ENCODE measurements at regions not wholly inside any gene's neighbourhood (a gene's known extent, or its start where the extent isn't known, plus 50 kb on each side); places are given as distances from the start of the nearest gene placed in this dataset.

DNA sequence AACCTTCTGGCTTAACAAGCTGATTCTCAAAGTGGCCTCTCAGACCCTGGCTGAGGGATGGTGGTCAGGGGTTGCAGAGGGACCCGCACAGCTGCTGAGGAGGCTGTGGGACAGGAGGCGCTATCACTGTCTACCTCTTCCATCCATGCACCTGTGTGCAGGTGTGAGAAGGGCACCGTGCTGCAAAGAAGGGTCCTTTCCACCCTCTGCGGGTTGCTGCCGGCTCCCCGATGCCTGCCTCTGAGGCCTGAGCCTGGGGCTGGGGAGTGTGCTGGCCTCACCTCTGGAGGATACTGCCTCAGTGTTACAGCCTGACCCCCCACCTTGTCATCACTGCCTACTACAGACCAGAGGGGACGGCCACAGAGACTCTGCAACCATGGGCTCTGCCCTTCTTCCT is 66.1 kb upstream of the B3GAT1 start:
- CTCF ChIA-PET: no interaction called here
- DNase-seq: no peak
- H3K27me3 Mint-ChIP-seq: peaks cover 33% of the 10 kb centered on the region
- H3K27ac ChIP-seq (ENCODE audit: low read length in 2 of 2): no peak overlapping the region
- H2AFZ ChIP-seq (ENCODE audit: insufficient read depth, low read depth, low read length, poor library complexity, severe bottlenecking): no peak overlapping the region
- no peak for TF ChIP-seq EZH2 (IDR thresholded peaks at IDR 0.05; ENCODE audit: borderline replicate concordance, insufficient read depth, low read depth, low read length, poor library complexity, severe bottlenecking)
- TF ChIP-seq, protein P1, sequence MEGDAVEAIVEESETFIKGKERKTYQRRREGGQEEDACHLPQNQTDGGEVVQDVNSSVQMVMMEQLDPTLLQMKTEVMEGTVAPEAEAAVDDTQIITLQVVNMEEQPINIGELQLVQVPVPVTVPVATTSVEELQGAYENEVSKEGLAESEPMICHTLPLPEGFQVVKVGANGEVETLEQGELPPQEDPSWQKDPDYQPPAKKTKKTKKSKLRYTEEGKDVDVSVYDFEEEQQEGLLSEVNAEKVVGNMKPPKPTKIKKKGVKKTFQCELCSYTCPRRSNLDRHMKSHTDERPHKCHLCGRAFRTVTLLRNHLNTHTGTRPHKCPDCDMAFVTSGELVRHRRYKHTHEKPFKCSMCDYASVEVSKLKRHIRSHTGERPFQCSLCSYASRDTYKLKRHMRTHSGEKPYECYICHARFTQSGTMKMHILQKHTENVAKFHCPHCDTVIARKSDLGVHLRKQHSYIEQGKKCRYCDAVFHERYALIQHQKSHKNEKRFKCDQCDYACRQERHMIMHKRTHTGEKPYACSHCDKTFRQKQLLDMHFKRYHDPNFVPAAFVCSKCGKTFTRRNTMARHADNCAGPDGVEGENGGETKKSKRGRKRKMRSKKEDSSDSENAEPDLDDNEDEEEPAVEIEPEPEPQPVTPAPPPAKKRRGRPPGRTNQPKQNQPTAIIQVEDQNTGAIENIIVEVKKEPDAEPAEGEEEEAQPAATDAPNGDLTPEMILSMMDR (IDR thresholded peaks at IDR 0.05): no peak
- 93% methylated on average over 5 of the region's 7 CpGs for WGBS (ENCODE audit: insufficient coverage)
- H3K9ac ChIP-seq (ENCODE audit: low read length): no peak overlapping the region
- no peaks in the 10 kb centered on the region for H3K4me1 Mint-ChIP-seq
- no peaks in the 10 kb centered on the region for H4K20me1 ChIP-seq (ENCODE audit: control insufficient read depth, insufficient read depth, low read length, poor library complexity, severe bottlenecking)
- no peaks in the 10 kb centered on the region for H3K36me3 ChIP-seq (replicated peaks in 1 of 2; ENCODE audit: control extremely low read depth in 1 of 2, control insufficient read depth in 1 of 2, extremely low read depth in 1 of 2, insufficient read depth in 2 of 2, low read length in 1 of 2)
- H3K27me3 ChIP-seq (replicated peaks in 1 of 4; ENCODE audit: control extremely low read depth in 1 of 4, control insufficient read depth in 3 of 4, insufficient read depth in 4 of 4, low read length in 3 of 4): no peaks in the 10 kb centered on the region
- H3K4me3 ChIP-seq (ENCODE audit: control extremely low read depth in 1 of 5, extremely low read depth in 1 of 5, insufficient read depth in 1 of 5, low read depth in 2 of 5, low read length in 4 of 5): no peak overlapping the region
- H3K9me3 ChIP-seq (ENCODE audit: control extremely low read depth in 1 of 3, control insufficient read depth in 2 of 3, insufficient read depth in 1 of 3, low read length in 2 of 3): peaks cover 0 to 7% (median 0%) of the 10 kb centered on the region in 3 donors
- H3K79me2 ChIP-seq (ENCODE audit: control insufficient read depth, insufficient read depth, low read length): no peaks in the 10 kb centered on the region
- ATAC-seq (ENCODE audit: low read depth): no peak
- no peak overlapping the region for H3K4me2 ChIP-seq (replicated peaks; ENCODE audit: low read depth, low read length, poor library complexity, severe bottlenecking)
- H3K4me1 ChIP-seq (ENCODE audit: control insufficient read depth in 2 of 2, insufficient read depth in 2 of 2, low read length in 2 of 2): no peaks in the 10 kb centered on the region
- H3K4me3 Mint-ChIP-seq: no peak overlapping the region
- POLR2A ChIA-PET: no interaction called here
- H3K9me3 Mint-ChIP-seq (ENCODE audit: insufficient read depth): no peaks in the 10 kb centered on the region
- H3K27ac Mint-ChIP-seq: no peak overlapping the region
- intact Hi-C loops (cut with micrococcal nuclease): no loop called here

DNA sequence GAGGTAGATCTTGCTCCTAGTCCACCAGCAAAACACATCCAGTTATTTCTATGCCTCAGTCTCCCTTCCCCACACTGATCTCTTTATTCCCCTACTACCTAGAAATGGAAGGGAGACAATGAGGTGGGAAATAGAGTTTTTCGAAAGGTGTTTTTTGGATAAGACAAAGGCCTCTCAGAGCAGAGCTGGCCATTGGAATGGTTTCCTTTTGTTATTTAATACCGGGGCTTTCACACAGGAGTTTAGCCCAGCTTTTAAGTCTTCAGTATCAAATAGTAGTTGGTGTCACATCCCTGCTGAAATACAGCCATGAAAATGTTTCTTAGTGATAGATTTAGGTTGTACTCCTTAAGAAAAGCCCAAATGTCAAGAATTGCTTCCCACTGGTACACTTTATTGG is 65.4 kb upstream of the B3GAT1 start:
- H2AFZ ChIP-seq (ENCODE audit: insufficient read depth, low read depth, low read length, poor library complexity, severe bottlenecking): no peak overlapping the region
- H3K9ac ChIP-seq (ENCODE audit: low read length): no peak overlapping the region
- H3K9me3 Mint-ChIP-seq (ENCODE audit: insufficient read depth): no peaks in the 10 kb centered on the region
- no peaks in the 10 kb centered on the region for H3K36me3 ChIP-seq (replicated peaks in 1 of 2; ENCODE audit: control extremely low read depth in 1 of 2, control insufficient read depth in 1 of 2, extremely low read depth in 1 of 2, insufficient read depth in 2 of 2, low read length in 1 of 2)
- H3K9me3 ChIP-seq (ENCODE audit: control extremely low read depth in 1 of 3, control insufficient read depth in 2 of 3, insufficient read depth in 1 of 3, low read length in 2 of 3): peaks cover 0 to 7% (median 0%) of the 10 kb centered on the region in 3 donors
- H3K4me1 ChIP-seq (ENCODE audit: control insufficient read depth in 2 of 2, insufficient read depth in 2 of 2, low read length in 2 of 2): no peaks in the 10 kb centered on the region
- H3K4me3 ChIP-seq (ENCODE audit: control extremely low read depth in 1 of 5, extremely low read depth in 1 of 5, insufficient read depth in 1 of 5, low read depth in 2 of 5, low read length in 4 of 5): no peak overlapping the region
- H4K20me1 ChIP-seq (ENCODE audit: control insufficient read depth, insufficient read depth, low read length, poor library complexity, severe bottlenecking): no peaks in the 10 kb centered on the region
- no peaks in the 10 kb centered on the region for H3K79me2 ChIP-seq (ENCODE audit: control insufficient read depth, insufficient read depth, low read length)
- no peak overlapping the region for H3K27ac Mint-ChIP-seq
- WGBS (ENCODE audit: insufficient coverage): 40% methylated on average over 1 of the region's 2 CpGs
- CTCF ChIA-PET: no interaction called here
- no peak overlapping the region for H3K4me2 ChIP-seq (replicated peaks; ENCODE audit: low read depth, low read length, poor library complexity, severe bottlenecking)
- H3K27ac ChIP-seq (ENCODE audit: low read length in 2 of 2): no peak overlapping the region
- H3K4me1 Mint-ChIP-seq: no peaks in the 10 kb centered on the region
- no peak for ATAC-seq (ENCODE audit: low read depth)
- intact Hi-C loops (cut with micrococcal nuclease): no loop called here
- TF ChIP-seq, protein P1 (IDR thresholded peaks at IDR 0.05): no peak
- TF ChIP-seq EZH2 (IDR thresholded peaks at IDR 0.05; ENCODE audit: borderline replicate concordance, insufficient read depth, low read depth, low read length, poor library complexity, severe bottlenecking): no peak
- no peak for DNase-seq
- no peaks in the 10 kb centered on the region for H3K27me3 ChIP-seq (replicated peaks in 1 of 4; ENCODE audit: control extremely low read depth in 1 of 4, control insufficient read depth in 3 of 4, insufficient read depth in 4 of 4, low read length in 3 of 4)
- POLR2A ChIA-PET: no interaction called here
- no peak overlapping the region for H3K4me3 Mint-ChIP-seq
- H3K27me3 Mint-ChIP-seq: peaks cover 37% of the 10 kb centered on the region
